ENCODE measurements at regions not wholly inside any gene's neighbourhood (a gene's known extent, or its start where the extent isn't known, plus 50 kb on each side); places are given as distances from the start of the nearest gene placed in this dataset. TPM values are rescaled to one million over a fixed set of nuclear protein-coding genes. Genes with fewer than 3 reads are reported as not detected.
"Not testable (repeated sequence)": the region's sequence is repeated elsewhere in the genome, so short reads cannot be mapped to it uniquely, and the experiment has no call there.

- WGBS = 90% methylated on average over 2 of the region's 2 CpGs
- H3K27me3 ChIP-seq (ENCODE audit: control insufficient read depth in 4 of 4, insufficient read depth in 4 of 4, low read length in 3 of 4); H3K9me3 ChIP-seq (ENCODE audit: control insufficient read depth in 4 of 4, low read length in 3 of 4); H3K4me3 ChIP-seq (ENCODE audit: low read depth in 1 of 3, low read length in 3 of 3); H3K4me1 ChIP-seq (ENCODE audit: control insufficient read depth in 4 of 4, insufficient read depth in 4 of 4, low read length in 3 of 4); H3K27ac ChIP-seq (ENCODE audit: low read depth in 1 of 2, low read length in 2 of 2); DNase-seq (ENCODE audit: low spot score); H3K9ac ChIP-seq (ENCODE audit: low read depth in 1 of 2, low read length in 2 of 2); H3K36me3 ChIP-seq (ENCODE audit: control insufficient read depth in 4 of 4, insufficient read depth in 3 of 4, low read depth in 1 of 4, low read length in 3 of 4): not testable (repeated sequence)
Measured at GRCh38 chr15:30841639-30842038, 62.1 kb upstream of the FAN1 start.

GRCh38 chr15:30842798-30843472, 60.8 kb upstream of the FAN1 start:
- H3K9ac ChIP-seq (ENCODE audit: low read depth in 1 of 2, low read length in 2 of 2); H3K9me3 ChIP-seq (ENCODE audit: control insufficient read depth in 4 of 4, low read length in 3 of 4); DNase-seq (ENCODE audit: low spot score); H3K4me1 ChIP-seq (ENCODE audit: control insufficient read depth in 4 of 4, insufficient read depth in 4 of 4, low read length in 3 of 4); H3K36me3 ChIP-seq (ENCODE audit: control insufficient read depth in 4 of 4, insufficient read depth in 3 of 4, low read depth in 1 of 4, low read length in 3 of 4); H3K27me3 ChIP-seq (ENCODE audit: control insufficient read depth in 4 of 4, insufficient read depth in 4 of 4, low read length in 3 of 4); H3K27ac ChIP-seq (ENCODE audit: low read depth in 1 of 2, low read length in 2 of 2); H3K4me3 ChIP-seq (ENCODE audit: low read depth in 1 of 3, low read length in 3 of 3): not testable (repeated sequence)
- 50% methylated on average over 5 of the region's 5 CpGs for WGBS

DNA sequence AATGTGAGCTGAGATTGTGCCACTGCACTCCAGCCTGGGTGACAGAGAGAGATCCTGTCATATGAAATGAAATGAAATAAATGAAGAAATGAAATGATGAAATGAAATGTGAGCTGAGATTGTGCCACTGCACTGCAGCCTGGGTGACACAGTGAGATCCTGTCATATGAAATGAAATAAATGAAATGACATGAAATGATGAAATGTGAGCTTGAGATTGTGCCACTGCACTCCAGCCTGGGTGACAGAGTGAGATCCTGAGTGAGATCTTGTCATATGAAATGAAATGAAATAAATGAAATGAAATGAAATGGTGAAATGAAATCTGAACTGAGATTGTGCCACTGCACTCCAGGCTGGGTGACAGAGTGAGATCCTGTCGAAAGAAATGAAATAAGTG, 58.2 kb upstream of the FAN1 start:
- H3K27me3 ChIP-seq (ENCODE audit: control insufficient read depth in 4 of 4, insufficient read depth in 4 of 4, low read length in 3 of 4); H3K9ac ChIP-seq (ENCODE audit: low read depth in 1 of 2, low read length in 2 of 2); H3K9me3 ChIP-seq (ENCODE audit: control insufficient read depth in 4 of 4, low read length in 3 of 4); DNase-seq (ENCODE audit: low spot score); H3K4me3 ChIP-seq (ENCODE audit: low read depth in 1 of 3, low read length in 3 of 3); H3K27ac ChIP-seq (ENCODE audit: low read depth in 1 of 2, low read length in 2 of 2); H3K4me1 ChIP-seq (ENCODE audit: control insufficient read depth in 4 of 4, insufficient read depth in 4 of 4, low read length in 3 of 4); H3K36me3 ChIP-seq (ENCODE audit: control insufficient read depth in 4 of 4, insufficient read depth in 3 of 4, low read depth in 1 of 4, low read length in 3 of 4): not testable (repeated sequence)
- 76% methylated on average over 1 of the region's 1 CpG for WGBS

Small RNA genes lying in the stretch of these regions (small RNA-seq; reads per million reads assigned to genes)
- gene RN7SL82P = not detected

Measured in liver (tissue), 7 donors.